SK-N-SH (cell line): ENCODE measurements at regions not wholly inside any gene's neighbourhood (a gene's known extent, or its start where the extent isn't known, plus 50 kb on each side); places are given as distances from the start of the nearest gene placed in this dataset.

Experiments
- EP300 ChIP-seq, 2 experiments: IDR thresholded peaks; 2 replicates each; pipeline versions ENCODE4 v1.4.0 to v1.6.1; 2012; ENCODE audit warnings: borderline replicate concordance in 1 of 2, low read depth in 1 of 2, low read length in 1 of 2
- RAD21 ChIP-seq: IDR thresholded peaks from 2 replicates; pipeline ENCODE4 v1.6.1; 2012; ENCODE audit warnings: mild to moderate bottlenecking, low read length
- TF ChIP-seq, protein P1 (sequence below): fragments of 200-600 bp; sonication (generic); IDR thresholded peaks from 2 replicates; pipeline ENCODE4 v1.6.1; 2017; ENCODE audit warnings: antibody characterized with exemption, mild to moderate bottlenecking, moderate library complexity

GRCh38 chr6:63446405-63446804, 125.9 kb upstream of the LOC128125822 start:
- TF ChIP-seq, protein P1, sequence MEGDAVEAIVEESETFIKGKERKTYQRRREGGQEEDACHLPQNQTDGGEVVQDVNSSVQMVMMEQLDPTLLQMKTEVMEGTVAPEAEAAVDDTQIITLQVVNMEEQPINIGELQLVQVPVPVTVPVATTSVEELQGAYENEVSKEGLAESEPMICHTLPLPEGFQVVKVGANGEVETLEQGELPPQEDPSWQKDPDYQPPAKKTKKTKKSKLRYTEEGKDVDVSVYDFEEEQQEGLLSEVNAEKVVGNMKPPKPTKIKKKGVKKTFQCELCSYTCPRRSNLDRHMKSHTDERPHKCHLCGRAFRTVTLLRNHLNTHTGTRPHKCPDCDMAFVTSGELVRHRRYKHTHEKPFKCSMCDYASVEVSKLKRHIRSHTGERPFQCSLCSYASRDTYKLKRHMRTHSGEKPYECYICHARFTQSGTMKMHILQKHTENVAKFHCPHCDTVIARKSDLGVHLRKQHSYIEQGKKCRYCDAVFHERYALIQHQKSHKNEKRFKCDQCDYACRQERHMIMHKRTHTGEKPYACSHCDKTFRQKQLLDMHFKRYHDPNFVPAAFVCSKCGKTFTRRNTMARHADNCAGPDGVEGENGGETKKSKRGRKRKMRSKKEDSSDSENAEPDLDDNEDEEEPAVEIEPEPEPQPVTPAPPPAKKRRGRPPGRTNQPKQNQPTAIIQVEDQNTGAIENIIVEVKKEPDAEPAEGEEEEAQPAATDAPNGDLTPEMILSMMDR = no peak
- TF ChIP-seq EP300 (IDR thresholded peaks at IDR 0.05; ENCODE audit: borderline replicate concordance in 1 of 2, low read depth in 1 of 2, low read length in 1 of 2) (no peak), RAD21 (no peak)
